ENCODE measurements at regions not wholly inside any gene's neighbourhood (a gene's known extent, or its start where the extent isn't known, plus 50 kb on each side); places are given as distances from the start of the nearest gene placed in this dataset.
"Not testable (repeated sequence)": the region's sequence is repeated elsewhere in the genome, so short reads cannot be mapped to it uniquely, and the experiment has no call there.

- no peak overlapping the region for H3K4me3 ChIP-seq (ENCODE audit: low read length)
- DNase-seq (ENCODE audit: low read depth): no peak
- TF ChIP-seq, protein P1, sequence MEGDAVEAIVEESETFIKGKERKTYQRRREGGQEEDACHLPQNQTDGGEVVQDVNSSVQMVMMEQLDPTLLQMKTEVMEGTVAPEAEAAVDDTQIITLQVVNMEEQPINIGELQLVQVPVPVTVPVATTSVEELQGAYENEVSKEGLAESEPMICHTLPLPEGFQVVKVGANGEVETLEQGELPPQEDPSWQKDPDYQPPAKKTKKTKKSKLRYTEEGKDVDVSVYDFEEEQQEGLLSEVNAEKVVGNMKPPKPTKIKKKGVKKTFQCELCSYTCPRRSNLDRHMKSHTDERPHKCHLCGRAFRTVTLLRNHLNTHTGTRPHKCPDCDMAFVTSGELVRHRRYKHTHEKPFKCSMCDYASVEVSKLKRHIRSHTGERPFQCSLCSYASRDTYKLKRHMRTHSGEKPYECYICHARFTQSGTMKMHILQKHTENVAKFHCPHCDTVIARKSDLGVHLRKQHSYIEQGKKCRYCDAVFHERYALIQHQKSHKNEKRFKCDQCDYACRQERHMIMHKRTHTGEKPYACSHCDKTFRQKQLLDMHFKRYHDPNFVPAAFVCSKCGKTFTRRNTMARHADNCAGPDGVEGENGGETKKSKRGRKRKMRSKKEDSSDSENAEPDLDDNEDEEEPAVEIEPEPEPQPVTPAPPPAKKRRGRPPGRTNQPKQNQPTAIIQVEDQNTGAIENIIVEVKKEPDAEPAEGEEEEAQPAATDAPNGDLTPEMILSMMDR (conservative IDR thresholded peaks at IDR 0.05; ENCODE audit: low read length): no peak
Measured at GRCh38 chr3:107465064-107465631, 57.6 kb upstream of the BBX start.

DNA sequence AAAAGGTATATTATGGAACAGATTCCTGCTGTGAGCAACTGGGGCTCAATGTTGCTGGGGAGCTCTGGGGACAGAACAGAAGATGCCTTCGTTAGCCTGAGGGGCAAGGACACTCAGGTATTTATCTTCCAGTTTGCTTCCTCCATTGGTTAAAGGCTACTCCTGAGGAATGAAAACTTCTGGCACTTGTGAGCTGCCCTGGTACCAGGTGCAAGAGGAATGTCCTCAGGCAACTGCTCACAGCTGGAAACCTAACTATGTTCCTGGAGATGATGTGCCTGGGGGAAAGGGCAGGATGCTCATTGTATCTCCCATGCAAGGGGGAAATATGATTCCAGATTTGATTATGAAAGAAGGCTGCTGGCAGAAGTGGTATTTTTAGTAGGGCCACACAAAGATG is 54.0 kb upstream of the BBX start:
- DNase-seq (ENCODE audit: low read depth): no peak
- TF ChIP-seq, protein P1 (conservative IDR thresholded peaks at IDR 0.05; ENCODE audit: low read length): no peak
- no peak overlapping the region for H3K4me3 ChIP-seq (ENCODE audit: low read length)

DNA sequence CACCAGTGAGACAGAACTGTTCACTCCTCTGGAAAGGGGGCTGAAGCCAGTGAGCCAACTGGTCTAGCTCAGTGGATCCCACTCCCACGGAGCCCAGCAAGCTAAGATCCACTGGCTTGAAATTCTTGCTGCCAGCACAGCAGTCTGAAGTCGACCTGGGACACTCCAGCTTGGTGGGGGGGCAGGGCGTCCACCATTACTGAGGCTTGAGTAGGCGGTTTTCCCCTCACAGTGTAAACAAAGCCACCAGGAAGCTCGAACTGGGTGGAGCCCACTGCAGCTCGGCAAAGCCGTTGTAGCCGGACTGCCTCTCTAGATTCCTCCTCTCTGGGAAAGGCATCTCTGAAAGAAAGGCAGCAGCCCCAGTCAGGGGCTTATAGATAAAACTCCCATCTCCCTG is 52.3 kb upstream of the BBX start:
- not testable (repeated sequence) for H3K4me3 ChIP-seq (ENCODE audit: low read length); DNase-seq (ENCODE audit: low read depth)
